Osteocyte (in vitro differentiated cells): ENCODE measurements at regions not wholly inside any gene's neighbourhood (a gene's known extent, or its start where the extent isn't known, plus 50 kb on each side); places are given as distances from the start of the nearest gene placed in this dataset.

Experiments
- DNase-seq: peaks from one replicate; pipeline ENCODE4 v3.0.0; 2021; ENCODE audit warnings: mixed read lengths; ENCODE audit not compliant: unreplicated experiment; ENCODE audit errors: extremely low spot score
- H3K27ac Mint-ChIP-seq: one replicate; pipeline ENCODE4 v1.8.0; 2021; ENCODE audit warnings: mild to moderate bottlenecking, mixed read lengths; ENCODE audit not compliant: unreplicated experiment
- H3K27me3 Mint-ChIP-seq: one replicate; pipeline ENCODE4 v1.8.0; 2021; ENCODE audit warnings: mixed read lengths; ENCODE audit not compliant: unreplicated experiment
- H3K36me3 Mint-ChIP-seq: one replicate; pipeline ENCODE4 v1.8.0; 2021; ENCODE audit warnings: mixed read lengths; ENCODE audit not compliant: unreplicated experiment
- H3K4me1 Mint-ChIP-seq: one replicate; pipeline ENCODE4 v1.8.0; 2021; ENCODE audit warnings: mixed read lengths; ENCODE audit not compliant: unreplicated experiment
- H3K4me3 Mint-ChIP-seq: one replicate; pipeline ENCODE4 v1.8.0; 2021; ENCODE audit warnings: mild to moderate bottlenecking, moderate library complexity, mixed read lengths; ENCODE audit not compliant: unreplicated experiment
- H3K9me3 Mint-ChIP-seq: one replicate; pipeline ENCODE4 v1.8.0; 2021; ENCODE audit warnings: mixed read lengths; ENCODE audit not compliant: unreplicated experiment
- CTCF ChIP-seq: fragments of 200-600 bp; sonication (generic); IDR thresholded peaks from 2 replicates; pipeline ENCODE4 v1.5.0; 2021; ENCODE audit warnings: antibody characterized with exemption, mild to moderate bottlenecking, moderate library complexity

- H3K4me3 Mint-ChIP-seq: no peak overlapping the region
- no peaks in the 10 kb centered on the region for H3K4me1 Mint-ChIP-seq
- no peak for DNase-seq
- H3K27ac Mint-ChIP-seq: no peak overlapping the region
- no peak for TF ChIP-seq CTCF
- peaks cover 3% of the 10 kb centered on the region for H3K9me3 Mint-ChIP-seq
- no peaks in the 10 kb centered on the region for H3K36me3 Mint-ChIP-seq
- no peaks in the 10 kb centered on the region for H3K27me3 Mint-ChIP-seq
These were observed 494.3 kb upstream of the USP15 start for GRCh38 chr12:61765926-61766325.

- Mint-ChIP-seq H3K4me3 (no peak overlapping the region), H3K9me3 (no peaks in the 10 kb centered on the region), H3K27me3 (no peaks in the 10 kb centered on the region), H3K4me1 (no peaks in the 10 kb centered on the region), H3K27ac (no peak overlapping the region), H3K36me3 (no peaks in the 10 kb centered on the region)
- no peak for TF ChIP-seq CTCF
- no peak for DNase-seq
These were observed 479.8 kb upstream of the USP15 start for GRCh38 chr12:61780435-61780834.

- H3K4me1 Mint-ChIP-seq: no peaks in the 10 kb centered on the region
- H3K9me3 Mint-ChIP-seq: no peaks in the 10 kb centered on the region
- no peak overlapping the region for H3K27ac Mint-ChIP-seq
- H3K36me3 Mint-ChIP-seq: no peaks in the 10 kb centered on the region
- H3K4me3 Mint-ChIP-seq: no peak overlapping the region
- TF ChIP-seq CTCF: no peak
- H3K27me3 Mint-ChIP-seq: peaks cover 2% of the 10 kb centered on the region
- no peak for DNase-seq
These were observed 479.1 kb upstream of the USP15 start for GRCh38 chr12:61781021-61781581.

- no peaks in the 10 kb centered on the region for H3K4me1 Mint-ChIP-seq
- no peak for TF ChIP-seq CTCF
- H3K27me3 Mint-ChIP-seq: peaks cover 3% of the 10 kb centered on the region
- no peak overlapping the region for H3K27ac Mint-ChIP-seq
- DNase-seq: no peak
- H3K36me3 Mint-ChIP-seq: no peaks in the 10 kb centered on the region
- H3K9me3 Mint-ChIP-seq: peaks cover 3% of the 10 kb centered on the region
- H3K4me3 Mint-ChIP-seq: no peak overlapping the region
These were observed 463.4 kb upstream of the USP15 start for GRCh38 chr12:61796846-61797245.

- Mint-ChIP-seq H3K9me3 (peaks cover 3% of the 10 kb centered on the region), H3K36me3 (no peaks in the 10 kb centered on the region), H3K27me3 (peaks cover 3% of the 10 kb centered on the region), H3K4me3 (no peak overlapping the region), H3K4me1 (no peaks in the 10 kb centered on the region), H3K27ac (no peak overlapping the region)
- no peak for DNase-seq
- no peak for TF ChIP-seq CTCF
These were observed 462.9 kb upstream of the USP15 start for GRCh38 chr12:61797266-61797665.
